PC-9 (cell line): ENCODE measurements at regions not wholly inside any gene's neighbourhood (a gene's known extent, or its start where the extent isn't known, plus 50 kb on each side); places are given as distances from the start of the nearest gene placed in this dataset.
"Not testable (repeated sequence)": the region's sequence is repeated elsewhere in the genome, so short reads cannot be mapped to it uniquely, and the experiment has no call there.

ENCODE experiments used
- BruUV-seq: library from RNA; stranded (reverse); fragments of 400-500 nt; replicated peaks from 2 replicates; lab custom pipeline; 2021; lab: Mats Ljungman, UMichigan
- CTCF ChIA-PET: fragments of 300-600 bp; sonication (Branson Sonifier 250); formaldehyde crosslinking; loops from one replicate; lab custom pipeline; 2022; ENCODE audit warnings: antibody characterized with exemption; lab: Charles Lee
- POLR2A ChIA-PET: fragments of 300-600 bp; sonication (Branson Sonifier 250); formaldehyde crosslinking; loops from one replicate; lab custom pipeline; 2022; ENCODE audit warnings: antibody characterized with exemption; ENCODE audit not compliant: unreplicated experiment; lab: Charles Lee
- DNase-seq, 2 experiments: peaks; one replicate each; pipeline versions ENCODE4 v3.0.0 to v3.0.0-alpha.2; 2015 to 2022; ENCODE audit warnings: mixed read lengths in 1 of 2
- H2AFZ ChIP-seq: fragments of 200-600 bp; sonication (generic); 2 replicates; pipeline ENCODE4 v1.8.1; 2017; ENCODE audit warnings: antibody characterized with exemption
- H3F3A ChIP-seq: fragments of 200-600 bp; sonication (generic); 2 replicates; pipeline ENCODE4 v1.8.1; 2017; ENCODE audit warnings: antibody characterized with exemption, mild to moderate bottlenecking, low read depth; ENCODE audit not compliant: insufficient read depth
- H3K27ac ChIP-seq: fragments of 200-600 bp; sonication (generic); 2 replicates; pipeline ENCODE4 v1.6.1; 2016; ENCODE audit warnings: mixed run types
- H3K27me3 ChIP-seq: fragments of 200-600 bp; sonication (generic); 2 replicates; pipeline ENCODE4 v1.6.1; 2016; ENCODE audit warnings: low read depth, mixed run types; ENCODE audit not compliant: insufficient read depth
- H3K36me3 ChIP-seq: fragments of 200-600 bp; sonication (generic); 2 replicates; pipeline ENCODE4 v1.6.1; 2016; ENCODE audit warnings: low read depth, mixed run types
- H3K4me1 ChIP-seq: fragments of 200-600 bp; sonication (generic); replicated peaks from 2 replicates; pipeline ENCODE4 v1.6.1; 2016; ENCODE audit warnings: mixed run types; ENCODE audit not compliant: insufficient read depth
- H3K4me2 ChIP-seq: fragments of 200-600 bp; sonication (generic); 2 replicates; pipeline ENCODE4 v1.6.1; 2017; ENCODE audit warnings: mixed run types
- H3K4me3 ChIP-seq: fragments of 200-600 bp; sonication (generic); 2 replicates; pipeline ENCODE4 v1.6.1; 2016; ENCODE audit warnings: mixed run types
- H3K79me2 ChIP-seq: fragments of 200-600 bp; sonication (generic); 2 replicates; pipeline ENCODE4 v1.6.1; 2017; ENCODE audit warnings: low read depth, mixed run types
- H3K9me2 ChIP-seq: fragments of 200-600 bp; sonication (generic); 2 replicates; pipeline ENCODE4 v1.8.1; 2017; ENCODE audit warnings: mild to moderate bottlenecking; ENCODE audit not compliant: insufficient read depth
- H3K9me3 ChIP-seq: fragments of 200-600 bp; sonication (generic); 2 replicates; pipeline ENCODE4 v1.8.1; 2016; ENCODE audit warnings: low read depth; ENCODE audit not compliant: insufficient read depth
- H4K20me1 ChIP-seq: fragments of 200-600 bp; sonication (generic); 2 replicates; pipeline ENCODE4 v1.8.1; 2017; ENCODE audit not compliant: insufficient read depth
- CTCF ChIP-seq: fragments of 200-600 bp; sonication (generic); conservative IDR thresholded peaks from 2 replicates; pipeline ENCODE4 v1.6.1; 2017; ENCODE audit warnings: mixed run types, antibody characterized with exemption, mild to moderate bottlenecking, moderate library complexity
- EZH2 ChIP-seq: fragments of 200-600 bp; sonication (generic); IDR thresholded peaks from 2 replicates; pipeline ENCODE4 v1.8.0; 2017; ENCODE audit warnings: antibody characterized with exemption, low read depth
- intact Hi-C: fragments of 100-400 bp; cut with micrococcal nuclease; formaldehyde crosslinking; loops from one replicate; pipeline ENCODE4 v1.10.0; 2022; ENCODE audit not compliant: unreplicated experiment

- ChIA-PET CTCF (no interaction called here), POLR2A (no interaction called here)
- no peaks in the 10 kb centered on the region for H3F3A ChIP-seq
- no peaks in the 10 kb centered on the region for H3K36me3 ChIP-seq
- no peaks in the 10 kb centered on the region for H3K27me3 ChIP-seq
- H3K79me2 ChIP-seq, result no peaks in the 10 kb centered on the region
- H3K4me1 ChIP-seq, result no peaks in the 10 kb centered on the region
- no peak overlapping the region for H3K27ac ChIP-seq
- H2AFZ ChIP-seq, result no peak overlapping the region
- no peak for DNase-seq
- H4K20me1 ChIP-seq, result no peaks in the 10 kb centered on the region
- TF ChIP-seq CTCF, result no peak
- TF ChIP-seq EZH2, result no peak
- no TSS peak for BruUV-seq
- H3K4me2 ChIP-seq, result no peak overlapping the region
- no peaks in the 10 kb centered on the region for H3K9me2 ChIP-seq
- no peak overlapping the region for H3K4me3 ChIP-seq
- H3K9me3 ChIP-seq, result no peaks in the 10 kb centered on the region
- intact Hi-C loops, result no loop called here
These were observed 197.6 kb downstream of the LAT start for GRCh38 chr16:29182501-29182900.

- BruUV-seq, H3K4me2 ChIP-seq, POLR2A ChIA-PET, H2AFZ ChIP-seq, H3K36me3 ChIP-seq, H3F3A ChIP-seq, H3K4me1 ChIP-seq, DNase-seq, H3K27me3 ChIP-seq, H3K27ac ChIP-seq, H3K4me3 ChIP-seq, H4K20me1 ChIP-seq, H3K9me3 ChIP-seq, intact Hi-C loops, H3K79me2 ChIP-seq, H3K9me2 ChIP-seq, CTCF ChIA-PET: not testable (repeated sequence)
These were observed 197.1 kb downstream of the LAT start for GRCh38 chr16:29181921-29182411.

- CTCF ChIA-PET, H3K4me1 ChIP-seq, H3K36me3 ChIP-seq, H3K9me2 ChIP-seq, H2AFZ ChIP-seq, POLR2A ChIA-PET, DNase-seq, BruUV-seq, H3K79me2 ChIP-seq, H3K27me3 ChIP-seq, H3K4me3 ChIP-seq, H3K9me3 ChIP-seq, H3K27ac ChIP-seq, H3F3A ChIP-seq, H3K4me2 ChIP-seq, intact Hi-C loops, H4K20me1 ChIP-seq: not testable (repeated sequence)
These were observed 196.5 kb downstream of the LAT start for GRCh38 chr16:29181254-29181780.

- H2AFZ ChIP-seq, H3K4me2 ChIP-seq, H3F3A ChIP-seq, H3K9me2 ChIP-seq, CTCF ChIA-PET, H3K9me3 ChIP-seq, DNase-seq, H3K27ac ChIP-seq, H3K4me1 ChIP-seq, intact Hi-C loops, H3K4me3 ChIP-seq, H3K36me3 ChIP-seq, H4K20me1 ChIP-seq, H3K27me3 ChIP-seq, H3K79me2 ChIP-seq, BruUV-seq: not testable (repeated sequence)
- POLR2A ChIA-PET, result interaction anchor here (0.6 kb wide), 1 partner anchor 1526 kb away, joined by 8 read pairs; no protein-coding TSS in a partner anchor
These were observed 195.4 kb downstream of the LAT start for GRCh38 chr16:29180206-29180600.

GRCh38 chr16:29179401-29180205 is 194.8 kb downstream of the LAT start:
- H4K20me1 ChIP-seq, H2AFZ ChIP-seq, BruUV-seq, H3K27ac ChIP-seq, H3K9me3 ChIP-seq, H3K4me2 ChIP-seq, DNase-seq, H3K4me1 ChIP-seq, H3K4me3 ChIP-seq, CTCF ChIA-PET, H3K79me2 ChIP-seq, H3F3A ChIP-seq, H3K36me3 ChIP-seq, H3K27me3 ChIP-seq, intact Hi-C loops, H3K9me2 ChIP-seq: not testable (repeated sequence)
- POLR2A ChIA-PET, result interaction anchor here (0.6 kb wide), 1 partner anchor 1527 kb away, joined by 8 read pairs; no protein-coding TSS in a partner anchor

DNA sequence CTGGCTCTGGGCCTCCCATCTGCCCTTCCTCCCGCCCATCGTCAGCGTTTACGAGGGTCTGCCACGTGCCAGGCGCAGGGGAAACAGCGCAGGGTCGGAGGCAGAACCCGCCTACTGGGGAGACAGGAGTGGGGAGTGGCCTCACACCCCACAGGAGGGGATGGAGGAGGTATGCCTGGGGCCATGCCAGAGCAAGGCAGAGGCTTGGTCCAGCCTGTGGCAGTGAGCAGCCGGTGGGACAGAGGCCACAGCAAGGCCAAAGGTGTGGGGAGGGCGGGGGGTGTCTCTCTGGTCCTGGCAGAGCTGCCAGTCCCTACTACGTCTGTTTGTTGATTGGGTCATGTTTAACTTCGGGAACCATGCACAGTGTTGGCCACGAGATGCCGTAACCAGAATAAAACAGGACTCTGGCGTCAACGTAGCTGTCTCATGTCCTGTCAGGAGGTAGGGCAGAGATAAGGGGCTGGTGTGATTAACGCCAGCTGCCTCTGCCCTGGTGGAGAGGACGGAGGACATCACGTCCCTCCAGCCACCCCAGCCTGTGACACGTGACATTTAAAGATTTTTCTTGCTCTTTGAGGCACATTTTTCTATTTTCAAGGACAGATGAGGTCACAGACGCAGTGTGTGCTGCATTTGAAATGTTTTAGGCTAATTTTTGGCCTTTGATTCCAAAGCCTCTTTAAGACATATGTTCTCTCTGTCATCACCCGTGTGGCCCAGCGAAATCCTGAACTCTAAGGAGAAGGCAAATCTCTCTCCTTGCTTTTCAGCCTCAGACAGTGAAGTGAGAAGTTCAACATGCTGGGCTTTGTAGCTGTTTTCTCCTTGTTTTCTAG is 193.3 kb downstream of the LAT start:
- H3K4me1 ChIP-seq, intact Hi-C loops, H3K4me3 ChIP-seq, H2AFZ ChIP-seq, H3K9me2 ChIP-seq, H3K27ac ChIP-seq, BruUV-seq, H3K9me3 ChIP-seq, CTCF ChIA-PET, DNase-seq, H3K27me3 ChIP-seq, H3K79me2 ChIP-seq, H3K36me3 ChIP-seq, H3F3A ChIP-seq, H4K20me1 ChIP-seq, POLR2A ChIA-PET, H3K4me2 ChIP-seq: not testable (repeated sequence)
